ENCODE measurements at regions not wholly inside any gene's neighbourhood (a gene's known extent, or its start where the extent isn't known, plus 50 kb on each side); places are given as distances from the start of the nearest gene placed in this dataset.

DNA sequence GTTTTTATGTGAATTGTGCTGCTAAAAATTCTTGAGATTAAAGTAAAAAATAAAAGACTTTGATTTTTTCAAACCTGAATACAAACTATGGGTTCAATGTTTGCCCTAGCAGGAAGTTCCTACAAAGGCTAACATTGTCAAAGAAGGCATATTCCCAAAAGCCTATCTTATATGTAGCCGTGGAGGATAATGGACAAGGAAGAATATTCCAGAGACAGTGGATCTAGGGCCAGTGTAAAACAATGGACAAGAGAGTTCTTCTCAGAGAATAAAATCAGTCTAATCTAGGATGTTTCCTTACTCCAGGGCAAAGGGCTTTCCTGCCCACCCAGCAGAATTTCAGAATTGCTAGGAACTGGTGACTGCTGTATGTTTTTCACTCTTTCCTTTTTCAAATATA is 359.2 kb upstream of the ATP2B1 start:
- no peak for DNase-seq

- no peak for DNase-seq
These were observed 356.5 kb upstream of the ATP2B1 start for GRCh38 chr12:90064852-90065801.

DNA sequence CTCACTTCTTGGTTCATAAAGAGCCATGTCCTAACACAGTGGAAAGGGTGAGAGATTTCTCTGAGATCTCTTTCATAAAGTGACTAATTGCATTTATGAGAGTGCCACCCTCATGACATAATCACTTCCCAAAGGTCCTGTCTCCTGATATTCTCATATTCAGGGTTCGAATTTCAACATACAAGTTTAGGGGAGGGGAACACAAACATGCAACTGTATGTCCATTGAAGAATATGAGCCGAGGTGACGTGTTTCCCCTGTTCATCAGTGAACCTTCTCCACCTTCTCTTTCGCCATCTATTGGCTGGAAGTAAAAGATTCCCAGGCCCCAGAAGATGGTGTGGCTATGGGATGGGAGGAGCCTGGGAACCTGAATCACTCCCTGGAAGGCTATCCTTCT is 354.2 kb upstream of the ATP2B1 start:
- DNase-seq: no peak

DNA sequence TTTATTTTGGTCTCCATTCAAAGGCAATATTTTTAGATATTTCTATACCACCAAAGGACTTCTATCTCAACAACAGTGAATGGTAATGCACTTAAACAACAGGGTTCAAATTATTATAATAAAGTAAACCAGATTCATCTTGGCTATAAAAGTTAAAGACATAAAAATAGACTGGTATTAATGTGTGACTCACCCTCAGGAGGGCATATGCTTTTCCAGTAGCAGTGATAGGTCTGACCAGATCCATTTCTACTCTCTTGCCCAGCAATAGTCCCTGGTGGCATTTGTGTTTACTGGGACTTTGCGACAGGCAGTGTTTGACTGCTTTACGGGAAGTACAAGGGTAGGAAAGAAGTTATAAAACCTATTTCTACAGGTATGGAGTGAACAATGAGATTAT is 353.2 kb upstream of the ATP2B1 start:
- DNase-seq: no peak

- DNase-seq: no peak
These were observed 351.4 kb upstream of the ATP2B1 start for GRCh38 chr12:90060031-90060430.

DNA sequence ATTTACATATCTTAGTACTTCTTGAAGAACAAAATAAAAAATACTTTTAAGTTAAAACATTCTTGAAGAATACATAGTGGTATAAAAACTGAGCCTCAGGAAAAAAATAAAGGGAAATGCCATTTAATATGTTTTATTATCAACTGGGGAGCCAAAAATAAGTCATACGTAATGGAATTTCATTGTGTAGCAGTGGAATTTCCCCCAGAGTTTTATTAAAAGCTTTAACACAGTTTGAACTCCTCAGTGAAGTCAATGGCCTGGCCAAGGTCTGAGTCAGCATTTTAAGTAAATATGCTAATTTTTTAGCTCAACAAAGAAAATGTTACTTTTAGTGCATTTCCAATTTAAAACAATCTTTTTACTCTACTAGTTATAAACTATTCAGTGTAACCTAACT is 350.1 kb upstream of the ATP2B1 start:
- DNase-seq: no peak

DNA sequence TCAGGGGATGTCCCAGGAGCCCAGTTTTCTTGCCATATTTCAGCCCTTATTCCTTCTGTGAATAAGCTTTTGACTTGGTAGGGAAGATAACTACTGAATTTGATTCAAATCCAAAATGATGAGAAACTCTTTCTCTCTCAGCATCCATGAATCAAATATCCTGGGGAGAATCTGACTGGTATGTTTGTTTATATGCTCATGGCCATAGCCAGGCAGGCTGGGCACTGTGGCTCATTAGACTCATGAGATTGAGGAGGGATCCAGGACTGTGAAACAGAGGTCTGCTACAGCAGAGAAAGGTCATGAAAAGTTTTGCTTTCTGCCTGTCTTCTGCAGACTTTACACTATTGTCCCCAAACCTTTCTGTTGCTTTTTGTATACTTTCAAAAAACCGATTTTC is 346.4 kb upstream of the ATP2B1 start:
- no peak for DNase-seq

DNA sequence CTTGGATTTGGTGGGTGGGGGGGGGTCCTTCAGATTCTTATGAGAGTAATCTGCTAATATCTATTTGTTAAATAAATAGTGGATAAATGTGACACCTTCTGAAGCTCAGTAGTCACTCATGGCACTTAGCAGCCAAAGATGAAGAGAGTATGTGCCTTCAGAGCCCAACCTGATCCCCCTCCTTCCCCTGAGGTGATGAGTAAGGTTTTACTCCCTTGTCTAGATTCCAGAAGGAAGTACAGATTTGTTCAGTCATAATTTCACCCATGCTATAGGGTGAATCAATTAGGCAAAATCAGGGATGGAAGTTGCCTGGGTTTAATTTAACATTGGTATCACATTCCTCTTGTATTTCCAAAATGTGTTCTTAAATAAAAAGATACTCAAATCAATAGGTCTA is 340.3 kb upstream of the ATP2B1 start:
- no peak for DNase-seq

DNA sequence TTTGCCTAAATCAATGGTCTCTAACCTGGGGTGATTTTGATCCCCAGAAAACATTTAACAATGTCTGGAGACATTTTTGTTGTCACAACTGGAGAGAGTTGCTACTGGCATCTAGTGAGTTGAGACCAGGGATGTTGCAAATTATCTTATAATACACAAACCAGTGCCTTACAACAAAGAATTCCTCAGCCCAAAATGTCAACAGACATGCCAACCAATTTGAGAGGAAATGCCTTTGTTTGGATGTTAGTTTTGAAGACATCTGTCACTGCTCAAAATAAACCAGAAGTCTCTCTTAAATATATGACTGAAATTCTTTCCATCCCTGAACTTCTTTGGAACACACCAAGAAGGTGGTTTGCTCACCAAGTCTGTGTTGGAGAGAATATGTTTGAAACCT is 336.9 kb upstream of the ATP2B1 start:
- DNase-seq: no peak

- DNase-seq: no peak
These were observed 335.4 kb upstream of the ATP2B1 start for GRCh38 chr12:90044069-90044468.

DNA sequence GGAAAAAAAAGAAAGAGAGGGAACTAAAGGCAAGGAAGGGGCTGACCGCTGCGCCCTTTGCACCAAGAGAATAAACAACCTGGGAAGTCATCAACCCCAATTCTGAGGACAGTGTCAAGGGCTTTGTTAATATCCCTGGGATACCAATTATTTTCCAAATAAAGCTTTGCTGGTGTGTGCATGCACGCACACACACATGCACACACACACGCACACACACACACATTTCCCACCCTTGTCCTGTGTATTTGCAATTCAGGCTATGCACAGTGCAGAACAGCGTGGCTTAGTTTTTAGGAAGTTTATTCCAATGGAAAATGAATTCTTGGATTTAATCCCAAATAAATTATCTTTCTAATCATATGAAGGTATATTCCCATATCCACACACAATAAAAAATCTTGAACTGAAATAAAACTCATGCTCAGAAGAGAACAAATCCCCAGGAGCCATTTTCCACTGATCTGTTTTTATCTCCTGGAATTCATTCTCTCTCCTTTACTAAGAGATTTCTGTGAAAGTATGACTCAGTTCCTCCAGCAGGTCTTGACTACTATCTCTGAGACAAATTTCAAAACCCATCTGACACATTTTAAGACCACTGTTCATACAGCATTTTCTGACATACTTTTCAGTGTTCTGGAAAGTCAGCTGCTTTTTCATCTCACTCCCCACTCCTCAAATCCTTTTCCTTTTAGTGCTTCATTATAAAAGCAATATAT is 334.4 kb upstream of the ATP2B1 start:
- DNase-seq: no peak

GRCh38 chr12:90038289-90038688 is 329.7 kb upstream of the ATP2B1 start:
- no peak for DNase-seq

DNA sequence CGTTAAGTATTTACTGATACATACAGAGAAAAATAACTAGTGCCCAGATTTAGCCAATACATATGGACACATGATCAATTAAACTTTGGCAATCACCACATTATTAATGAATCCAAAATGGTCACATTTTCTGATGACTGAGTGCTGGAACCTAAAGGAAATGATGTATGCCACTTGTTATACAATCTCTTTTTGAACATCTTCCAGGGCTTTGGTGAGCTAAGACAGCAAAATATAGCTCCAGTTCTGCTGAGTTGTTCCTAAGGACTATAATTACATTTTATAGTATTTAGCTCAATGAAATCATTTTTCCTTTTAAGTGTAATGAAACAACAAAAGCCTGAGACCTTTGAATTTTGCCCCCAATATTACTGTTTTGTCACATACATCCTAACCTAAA is 329.1 kb upstream of the ATP2B1 start:
- no peak for DNase-seq

- no peak for DNase-seq
These were observed 328.0 kb upstream of the ATP2B1 start for GRCh38 chr12:90036637-90037036.

GRCh38 chr12:90030726-90031125 is 322.1 kb upstream of the ATP2B1 start:
- no peak for DNase-seq

GRCh38 chr12:90029317-90029716 is 320.7 kb upstream of the ATP2B1 start:
- DNase-seq: no peak

DNA sequence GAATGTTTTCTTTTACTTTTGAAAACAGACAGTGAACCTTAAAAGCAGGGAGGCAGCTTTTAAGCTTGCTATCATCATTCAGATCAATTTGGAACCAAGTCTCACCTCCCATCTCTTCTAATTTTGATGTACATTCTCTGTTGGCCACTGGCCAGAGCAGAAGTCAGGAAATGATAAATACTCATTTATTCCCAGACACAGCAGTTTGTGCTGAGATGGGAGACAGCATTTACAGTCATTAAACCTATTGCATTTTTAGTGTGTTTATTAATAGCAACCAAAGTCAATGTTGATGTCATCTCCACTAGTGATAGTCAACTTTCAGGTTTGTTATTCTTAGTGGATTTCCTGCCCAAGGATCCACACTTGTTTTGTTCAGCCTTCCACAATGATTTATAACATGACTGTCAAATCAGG is 320.0 kb upstream of the ATP2B1 start:
- no peak for DNase-seq

DNA sequence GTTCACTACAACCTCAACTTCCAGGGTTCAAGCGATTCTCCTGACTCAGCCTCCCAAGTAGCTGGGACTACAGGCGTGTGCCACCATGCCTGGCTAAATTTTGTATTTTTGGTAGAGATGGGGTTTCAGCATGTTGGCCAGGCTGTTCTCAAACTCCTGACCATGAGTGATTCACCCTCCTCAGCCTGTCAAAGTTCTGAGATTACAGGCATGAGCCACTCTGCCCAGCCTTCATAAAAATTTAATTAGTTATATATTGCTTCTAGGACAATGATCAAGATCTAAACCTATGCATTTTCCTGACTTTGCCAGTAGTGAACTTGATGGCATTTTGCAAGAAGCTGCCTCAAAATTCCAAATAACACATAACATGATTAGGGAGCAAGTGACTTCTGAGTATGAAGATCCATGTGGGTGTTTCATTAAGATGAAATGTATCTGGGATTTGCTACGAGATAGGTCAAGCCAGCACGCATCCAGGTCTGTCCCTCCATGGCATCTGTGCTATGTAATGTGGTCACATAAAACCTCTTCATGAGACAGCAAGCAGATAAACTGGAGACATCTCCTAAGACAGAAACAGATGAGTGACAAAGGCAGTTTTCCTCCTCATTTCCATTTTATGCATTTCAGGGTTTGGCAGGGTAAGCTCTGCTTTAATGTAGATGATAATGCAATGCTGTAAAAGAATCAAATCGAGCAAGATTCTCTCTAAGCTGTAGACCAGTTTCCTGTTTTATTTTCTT is 319.4 kb upstream of the ATP2B1 start:
- no peak for DNase-seq

- no peak for DNase-seq
These were observed 318.4 kb upstream of the ATP2B1 start for GRCh38 chr12:90027041-90027440.

DNA sequence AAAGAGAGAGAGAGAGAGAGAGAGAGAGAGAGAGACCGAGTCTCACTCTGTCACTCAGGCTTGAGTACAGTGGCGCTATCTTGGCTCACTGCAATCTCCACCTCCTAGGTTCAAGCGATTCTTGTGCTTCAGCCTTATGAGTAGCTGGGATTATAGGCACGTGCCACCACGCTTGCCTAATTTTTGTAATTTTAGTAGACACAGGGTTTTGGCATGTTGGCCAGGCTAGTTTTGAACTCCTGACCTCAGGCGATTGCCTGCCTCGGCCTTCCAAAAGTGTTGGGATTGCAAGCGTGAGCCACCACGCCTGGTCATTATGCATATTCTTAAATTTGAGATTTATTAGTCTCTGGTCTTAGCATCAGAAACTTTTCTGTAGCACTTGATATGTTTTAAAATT is 317.9 kb upstream of the ATP2B1 start:
- no peak for DNase-seq

DNA sequence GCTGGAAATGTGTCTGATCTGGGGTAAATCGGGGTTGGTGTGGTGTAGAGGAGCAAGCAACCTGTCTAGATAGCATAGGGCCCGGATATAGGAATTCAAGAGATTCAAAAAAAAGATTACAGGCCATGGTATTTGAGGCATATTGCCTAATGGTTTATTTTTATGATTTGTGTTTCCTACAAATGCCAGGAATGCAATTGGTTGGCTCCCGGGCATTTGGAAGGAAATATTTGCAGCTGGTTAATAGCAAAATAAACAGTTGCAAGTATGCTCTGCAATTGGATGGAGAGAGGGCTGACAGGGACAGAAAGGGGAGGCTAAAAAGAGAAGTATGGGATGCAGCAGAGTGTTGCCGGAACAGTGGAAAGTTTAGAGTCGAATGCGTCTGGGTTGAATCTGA is 315.6 kb upstream of the ATP2B1 start:
- DNase-seq: no peak

- no peak for DNase-seq
These were observed 314.7 kb upstream of the ATP2B1 start for GRCh38 chr12:90023207-90023900.

Data from GOT3 (cell line).